Upper lobe of right lung (tissue), 1 donor: ENCODE measurements at regions not wholly inside any gene's neighbourhood (a gene's known extent, or its start where the extent isn't known, plus 50 kb on each side); places are given as distances from the start of the nearest gene placed in this dataset.

Experiments used
- ATAC-seq: fragments of 200-7000 bp; cut with Tn5 transposase; one replicate; pipeline ENCODE4 v1.9.1; 2020; ENCODE audit warnings: mild to moderate bottlenecking, moderate library complexity
- DNase-seq: peaks from one replicate; pipeline ENCODE4 v3.0.0-alpha.2; 2020
- H3K27ac ChIP-seq: fragments of 200-600 bp; one replicate; pipeline ENCODE4 v1.8.0; 2022
- H3K27me3 ChIP-seq: fragments of 200-600 bp; one replicate; pipeline ENCODE4 v1.8.0; 2022; ENCODE audit warnings: mild to moderate bottlenecking
- H3K36me3 ChIP-seq: fragments of 200-600 bp; one replicate; pipeline ENCODE4 v1.8.0; 2022
- H3K4me1 ChIP-seq: fragments of 200-600 bp; one replicate; pipeline ENCODE4 v1.8.0; 2022
- H3K4me3 ChIP-seq: fragments of 200-600 bp; one replicate; pipeline ENCODE4 v1.8.0; 2022; ENCODE audit warnings: mild to moderate bottlenecking
- H3K9me3 ChIP-seq: fragments of 200-600 bp; one replicate; pipeline ENCODE4 v1.8.0; 2022
- intact Hi-C: fragments of 100-400 bp; cut with DNase I; formaldehyde crosslinking; loops from one replicate; pipeline ENCODE4 v1.11.0; 2022
- TF ChIP-seq, protein P1 (sequence below): fragments of 200-600 bp; IDR thresholded peaks from one replicate; pipeline ENCODE4 v1.8.0; 2022; ENCODE audit warnings: antibody characterized with exemption
- donor health status: DM: no; HTN: yes; CAD: no; lungs with severe emphysema.

DNA sequence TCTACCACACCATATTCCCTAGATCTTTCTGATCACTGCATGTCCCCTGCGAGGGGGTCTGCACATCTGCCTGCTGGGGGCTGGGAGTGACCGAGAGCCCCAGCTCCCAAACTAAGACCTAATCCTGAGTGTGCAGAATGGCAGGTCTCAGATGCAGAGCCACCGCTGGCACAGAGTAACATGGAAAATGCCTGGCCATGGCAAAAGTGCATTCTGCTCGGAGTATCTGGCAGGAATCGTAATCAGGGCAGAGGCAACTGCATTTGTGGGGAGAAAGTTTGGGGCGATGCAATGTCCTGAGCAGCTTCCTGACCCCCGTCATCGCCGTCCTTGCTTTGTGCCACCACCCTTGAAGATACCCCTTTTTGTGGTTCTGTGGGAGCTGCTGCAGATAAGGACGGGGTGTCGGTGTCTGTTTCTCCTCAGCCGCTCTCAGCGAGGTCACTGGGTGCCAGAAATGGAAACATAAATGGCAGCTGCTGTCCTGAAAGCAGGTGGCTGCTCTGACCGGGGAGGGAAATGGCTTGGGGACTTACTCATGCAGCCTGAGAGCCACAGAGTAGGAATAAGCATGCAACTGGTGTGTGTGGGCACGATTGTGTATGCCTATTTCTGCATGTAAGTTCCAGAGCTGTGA is 157.9 kb downstream of the LY86 start:
- H3K9me3 ChIP-seq = no peaks in the 10 kb centered on the region
- H3K27me3 ChIP-seq = no peaks in the 10 kb centered on the region
- peaks cover 29% of the 10 kb centered on the region for H3K4me1 ChIP-seq
- no peaks in the 10 kb centered on the region for H3K36me3 ChIP-seq
- H3K27ac ChIP-seq = no peak overlapping the region
- H3K4me3 ChIP-seq = no peak overlapping the region
- DNase-seq (no peak), ATAC-seq (no peak)
- intact Hi-C loops = no loop called here
- TF ChIP-seq, protein P1, sequence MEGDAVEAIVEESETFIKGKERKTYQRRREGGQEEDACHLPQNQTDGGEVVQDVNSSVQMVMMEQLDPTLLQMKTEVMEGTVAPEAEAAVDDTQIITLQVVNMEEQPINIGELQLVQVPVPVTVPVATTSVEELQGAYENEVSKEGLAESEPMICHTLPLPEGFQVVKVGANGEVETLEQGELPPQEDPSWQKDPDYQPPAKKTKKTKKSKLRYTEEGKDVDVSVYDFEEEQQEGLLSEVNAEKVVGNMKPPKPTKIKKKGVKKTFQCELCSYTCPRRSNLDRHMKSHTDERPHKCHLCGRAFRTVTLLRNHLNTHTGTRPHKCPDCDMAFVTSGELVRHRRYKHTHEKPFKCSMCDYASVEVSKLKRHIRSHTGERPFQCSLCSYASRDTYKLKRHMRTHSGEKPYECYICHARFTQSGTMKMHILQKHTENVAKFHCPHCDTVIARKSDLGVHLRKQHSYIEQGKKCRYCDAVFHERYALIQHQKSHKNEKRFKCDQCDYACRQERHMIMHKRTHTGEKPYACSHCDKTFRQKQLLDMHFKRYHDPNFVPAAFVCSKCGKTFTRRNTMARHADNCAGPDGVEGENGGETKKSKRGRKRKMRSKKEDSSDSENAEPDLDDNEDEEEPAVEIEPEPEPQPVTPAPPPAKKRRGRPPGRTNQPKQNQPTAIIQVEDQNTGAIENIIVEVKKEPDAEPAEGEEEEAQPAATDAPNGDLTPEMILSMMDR = no peak

DNA sequence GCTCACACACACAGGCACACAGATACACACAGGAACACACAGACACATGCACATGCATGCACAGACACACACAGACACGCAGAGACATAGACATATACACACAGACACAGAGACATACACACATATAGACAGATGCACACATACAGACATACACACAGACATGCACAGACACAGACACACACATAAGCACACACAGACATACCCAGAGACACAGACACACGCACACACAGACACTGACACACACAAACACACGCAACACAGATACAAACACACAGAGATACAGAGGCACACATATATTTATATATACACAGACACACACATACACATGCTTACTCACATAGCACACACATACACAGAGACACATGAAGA is 158.4 kb downstream of the LY86 start:
- H3K36me3 ChIP-seq = no peaks in the 10 kb centered on the region
- TF ChIP-seq, protein P1 = no peak
- H3K27ac ChIP-seq = no peak overlapping the region
- intact Hi-C loops = no loop called here
- no peaks in the 10 kb centered on the region for H3K9me3 ChIP-seq
- H3K4me3 ChIP-seq = no peak overlapping the region
- H3K27me3 ChIP-seq = no peaks in the 10 kb centered on the region
- DNase-seq = no peak
- H3K4me1 ChIP-seq = peaks cover 33% of the 10 kb centered on the region
- ATAC-seq = no peak

DNA sequence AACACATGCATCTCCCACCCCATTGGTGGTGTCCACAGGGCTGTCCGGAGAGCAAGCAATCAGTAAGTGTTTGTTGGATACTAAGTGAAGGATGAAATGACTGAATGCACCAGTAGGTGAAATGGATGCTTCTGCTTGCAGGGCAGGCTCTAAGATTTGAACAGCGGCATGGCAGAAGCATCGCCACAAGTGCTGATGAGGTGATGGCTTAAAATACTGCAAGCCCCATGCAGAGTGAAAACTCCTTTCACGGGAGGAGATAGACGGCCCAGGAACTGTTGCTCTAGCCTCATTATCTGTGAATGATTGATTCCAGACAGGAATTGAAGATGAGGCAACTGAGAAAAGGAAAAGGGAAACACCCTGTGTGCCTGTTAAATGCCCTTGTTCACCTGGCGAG is 158.9 kb downstream of the LY86 start:
- TF ChIP-seq, protein P1 = no peak
- no peak for ATAC-seq
- intact Hi-C loops = no loop called here
- Histone ChIP-seq H3K36me3 (no peaks in the 10 kb centered on the region), H3K4me3 (no peak overlapping the region), H3K27ac (no peak overlapping the region), H3K27me3 (no peaks in the 10 kb centered on the region), H3K9me3 (no peaks in the 10 kb centered on the region), H3K4me1 (peaks cover 37% of the 10 kb centered on the region)
- no peak for DNase-seq

DNA sequence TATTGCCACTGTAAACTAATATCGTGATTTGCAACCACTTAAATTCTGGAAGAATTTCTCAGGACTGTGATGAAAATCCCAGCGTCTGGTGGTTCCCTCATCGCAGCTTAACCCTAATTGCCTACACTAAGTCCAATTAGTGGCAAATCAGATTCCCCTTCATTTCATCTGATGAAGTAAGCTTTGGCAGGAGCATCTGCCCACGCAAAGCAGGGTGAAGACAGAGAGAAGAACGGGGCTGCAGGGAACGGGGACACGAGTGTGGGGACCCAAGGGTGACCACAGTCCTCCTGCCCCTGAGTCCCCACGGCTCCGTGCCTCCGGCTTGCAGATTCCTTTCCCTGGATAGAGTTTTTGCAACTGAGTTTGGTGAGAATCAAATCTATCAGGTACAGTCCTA is 159.5 kb downstream of the LY86 start:
- H3K4me1 ChIP-seq = peaks cover 38% of the 10 kb centered on the region
- no peak overlapping the region for H3K4me3 ChIP-seq
- intact Hi-C loops = no loop called here
- no peak overlapping the region for H3K27ac ChIP-seq
- ATAC-seq (no peak), DNase-seq (no peak)
- H3K9me3 ChIP-seq = no peaks in the 10 kb centered on the region
- no peaks in the 10 kb centered on the region for H3K27me3 ChIP-seq
- H3K36me3 ChIP-seq = no peaks in the 10 kb centered on the region
- TF ChIP-seq, protein P1 = no peak

DNA sequence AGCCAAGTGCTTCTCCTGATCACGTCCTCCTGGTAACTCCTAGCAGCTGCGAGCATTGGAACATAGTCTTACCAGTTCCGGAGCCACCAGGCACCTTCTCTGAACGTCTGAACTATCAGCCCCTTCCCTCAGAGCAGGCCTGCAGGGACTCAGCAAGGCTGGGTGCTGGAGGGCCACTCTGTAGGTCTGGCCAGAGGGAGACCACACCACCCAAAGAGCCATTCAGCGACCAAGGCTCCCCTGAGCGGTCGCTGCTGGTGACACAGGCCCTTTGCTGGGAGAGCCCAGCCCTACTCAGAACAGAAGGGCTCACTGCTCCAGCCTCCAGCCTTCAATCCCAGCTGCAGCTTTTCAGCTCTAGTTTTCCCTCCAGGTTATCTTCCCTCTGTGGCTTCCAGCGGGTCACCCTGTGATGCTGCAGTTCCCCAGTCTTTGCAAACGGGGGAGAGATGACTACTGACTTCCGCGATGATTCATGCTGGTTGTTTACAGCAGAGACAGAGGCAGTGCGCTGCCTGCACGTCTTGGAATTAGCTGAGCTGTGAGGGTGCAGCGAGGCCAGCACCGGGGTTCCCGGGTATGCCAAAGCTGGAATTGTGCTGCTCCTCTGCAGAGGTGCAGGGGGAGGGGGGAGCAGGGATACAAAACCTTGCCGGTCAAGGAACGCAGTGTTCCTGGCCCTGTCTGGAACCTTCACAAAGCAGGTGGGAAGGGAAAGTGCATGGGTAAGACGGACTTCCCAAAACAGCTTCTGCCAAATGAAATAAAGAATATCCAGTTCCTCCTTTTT is 161.4 kb downstream of the LY86 start:
- ATAC-seq (peak; percentile 76), DNase-seq (peak; percentile 73)
- Histone ChIP-seq H3K4me3 (no peak overlapping the region), H3K27ac (peak overlapping the region; percentile 67), H3K27me3 (no peaks in the 10 kb centered on the region), H3K9me3 (no peaks in the 10 kb centered on the region), H3K36me3 (no peaks in the 10 kb centered on the region), H3K4me1 (peaks cover 38% of the 10 kb centered on the region)
- intact Hi-C loops = no loop called here
- TF ChIP-seq, protein P1 = no peak
